HG03066 (cell line): ENCODE measurements at regions not wholly inside any gene's neighbourhood (a gene's known extent, or its start where the extent isn't known, plus 50 kb on each side); places are given as distances from the start of the nearest gene placed in this dataset.

Experiments
- ATAC-seq: cut with Tn5 transposase; IDR thresholded peaks from one replicate; pipeline ENCODE4 v1.9.1; 2021; ENCODE audit warnings: low read depth; ENCODE audit not compliant: unreplicated experiment

GRCh38 chr15:47824147-47824546 is 106.8 kb downstream of the SEMA6D start:
- ATAC-seq, result no peak

- no peak for ATAC-seq
These were observed 112.4 kb downstream of the SEMA6D start for GRCh38 chr15:47829667-47830066.

DNA sequence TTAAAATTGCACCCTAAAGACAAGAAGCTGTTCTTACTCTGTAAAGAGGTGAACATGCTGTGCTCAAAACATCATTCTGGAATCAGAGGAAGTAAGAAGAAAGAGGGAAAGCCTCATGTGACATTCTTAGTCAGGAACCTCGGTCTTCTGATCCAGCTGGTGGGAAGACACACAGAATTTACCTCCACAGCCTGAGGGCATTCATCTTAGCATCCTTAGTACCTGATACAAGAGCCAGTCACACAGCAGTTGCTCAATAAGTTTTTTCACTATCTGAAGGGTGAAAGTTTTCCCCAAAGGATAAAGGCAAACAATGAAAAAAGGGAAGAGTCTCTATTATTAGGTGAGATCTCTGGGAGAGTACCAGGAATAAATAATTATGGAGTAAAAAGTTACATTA is 116.8 kb downstream of the SEMA6D start:
- no peak for ATAC-seq

DNA sequence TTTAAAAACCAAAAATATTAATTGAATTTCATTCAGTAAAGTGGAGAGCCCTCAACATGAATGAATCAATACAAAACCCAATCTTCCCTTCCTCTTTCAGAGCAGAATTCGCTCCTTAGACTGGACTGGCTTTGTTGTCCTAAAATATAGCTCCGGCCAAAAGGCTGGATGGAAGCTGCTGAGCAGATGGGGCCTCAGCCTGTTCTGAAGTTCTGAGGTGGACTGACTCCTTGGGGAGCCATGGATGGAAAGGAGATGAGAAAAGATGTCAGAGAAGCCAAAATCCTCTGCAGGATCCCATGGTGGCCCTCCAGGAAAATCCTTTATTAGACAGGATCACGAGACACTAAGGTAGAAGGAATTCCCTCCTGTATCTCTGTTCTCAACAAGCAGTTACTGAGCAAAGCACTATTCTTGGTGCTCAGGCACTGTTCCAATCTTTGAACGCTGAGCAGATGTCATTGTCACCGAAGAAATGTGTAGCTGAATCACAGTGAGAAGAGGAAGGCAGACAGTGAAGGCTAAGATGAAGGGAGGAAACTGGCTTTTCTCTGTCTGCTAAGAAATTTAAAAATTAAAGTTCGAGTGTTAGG is 122.0 kb downstream of the SEMA6D start:
- no peak for ATAC-seq

DNA sequence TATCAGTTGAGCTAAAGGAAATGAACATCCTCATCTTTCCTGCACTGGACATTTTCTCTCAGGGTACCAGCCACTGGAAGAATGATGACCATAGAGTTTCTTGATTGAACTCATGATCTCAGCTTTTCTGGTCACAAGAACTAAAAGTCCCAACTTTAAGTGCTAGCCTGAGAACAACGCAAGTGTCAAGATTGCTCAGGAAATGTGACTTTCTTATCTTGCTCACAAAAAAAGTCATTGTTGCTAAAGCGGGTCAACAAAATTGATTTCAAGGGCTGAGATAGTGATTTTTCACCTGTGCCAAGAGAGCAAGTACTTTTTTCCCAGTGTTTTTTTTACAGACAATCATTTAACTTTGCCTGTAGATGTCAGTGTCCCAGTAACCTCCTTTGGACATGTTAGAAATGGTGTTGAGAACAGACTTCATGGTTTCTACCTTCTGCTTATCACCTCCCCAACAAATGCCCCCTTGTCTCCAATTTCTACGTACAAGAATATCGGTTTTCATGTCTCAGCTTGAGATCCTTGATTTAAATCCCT is 125.9 kb downstream of the SEMA6D start:
- no peak for ATAC-seq

- ATAC-seq, result no peak
These were observed 127.1 kb downstream of the SEMA6D start for GRCh38 chr15:47844437-47844836.

GRCh38 chr15:47846128-47846868 is 129.0 kb downstream of the SEMA6D start:
- ATAC-seq, result no peak

DNA sequence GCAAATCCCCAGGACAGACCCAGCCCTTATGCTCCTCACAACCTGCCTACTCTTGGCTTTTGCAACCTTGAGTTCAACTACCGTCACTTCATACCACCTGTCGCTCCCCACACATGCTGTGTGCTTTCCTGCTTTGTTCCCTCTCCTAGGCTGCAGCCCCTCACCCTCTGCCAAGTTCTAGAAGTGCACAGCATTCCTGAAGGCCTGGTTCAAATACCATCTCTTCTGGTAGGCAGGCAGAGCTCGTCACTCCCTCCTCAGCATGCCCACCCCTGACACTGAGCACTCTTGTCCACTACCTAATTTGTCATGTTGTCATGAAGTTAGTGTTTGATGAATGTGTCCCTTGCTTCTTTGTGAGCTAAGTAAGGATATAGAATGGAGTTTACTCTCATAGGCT is 129.6 kb downstream of the SEMA6D start:
- ATAC-seq, result no peak

DNA sequence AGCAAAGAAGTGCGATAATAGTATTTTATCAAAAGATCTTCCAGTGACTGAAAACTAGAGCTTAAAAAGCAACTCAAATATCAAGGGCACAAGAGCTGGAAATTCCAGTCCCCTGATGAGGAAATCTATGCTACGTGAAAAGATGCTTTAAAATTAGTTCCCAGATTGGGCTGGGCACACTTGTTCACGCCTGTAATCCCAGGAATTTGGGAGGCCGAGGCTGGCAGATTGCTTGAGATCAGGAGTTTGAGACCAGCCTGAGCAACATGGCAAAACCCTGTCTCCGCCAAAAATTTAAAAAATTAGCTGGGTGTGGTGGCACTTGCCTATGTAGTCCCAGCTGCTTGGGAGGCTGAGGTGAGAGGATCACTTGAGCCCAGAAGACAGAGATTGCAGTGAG is 138.8 kb downstream of the SEMA6D start:
- no peak for ATAC-seq

DNA sequence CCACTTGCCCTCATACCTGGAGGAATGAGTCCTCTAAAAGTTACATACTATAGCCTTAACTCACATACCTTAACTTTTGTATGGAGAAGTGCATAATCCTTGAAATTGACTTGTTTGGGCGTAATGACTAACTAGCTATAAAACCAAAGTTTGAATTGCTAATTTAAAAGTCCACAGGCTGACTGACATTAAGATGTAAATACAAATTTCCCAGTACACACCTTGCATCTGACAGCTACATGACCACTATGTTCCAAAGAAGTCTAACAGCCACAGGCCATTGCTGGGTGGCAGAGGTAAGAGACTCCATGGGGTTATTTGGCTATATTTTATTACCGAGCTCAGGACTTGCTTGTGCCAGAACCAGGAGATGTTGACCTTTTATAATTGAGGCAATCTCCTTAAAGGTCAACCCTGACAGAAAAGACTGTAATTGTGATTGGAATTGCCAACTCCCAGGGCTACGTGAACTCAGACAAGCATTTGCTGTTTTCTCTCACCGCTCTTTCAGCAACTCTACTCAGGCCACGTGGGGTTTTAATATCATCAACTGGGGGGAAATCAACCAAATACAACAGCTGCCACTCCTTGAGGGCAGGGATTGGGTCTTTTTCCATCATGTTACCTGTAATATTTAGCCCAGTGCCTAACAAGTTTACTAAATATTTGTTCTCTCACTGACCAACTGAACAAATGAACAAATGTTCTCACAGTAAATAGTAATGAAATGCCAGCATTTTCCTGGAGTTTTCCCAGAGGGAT is 139.9 kb downstream of the SEMA6D start:
- ATAC-seq, result no peak

GRCh38 chr15:47857776-47858167 is 140.5 kb downstream of the SEMA6D start:
- ATAC-seq, result no peak

GRCh38 chr15:47861111-47861903 is 144.0 kb downstream of the SEMA6D start:
- no peak for ATAC-seq

DNA sequence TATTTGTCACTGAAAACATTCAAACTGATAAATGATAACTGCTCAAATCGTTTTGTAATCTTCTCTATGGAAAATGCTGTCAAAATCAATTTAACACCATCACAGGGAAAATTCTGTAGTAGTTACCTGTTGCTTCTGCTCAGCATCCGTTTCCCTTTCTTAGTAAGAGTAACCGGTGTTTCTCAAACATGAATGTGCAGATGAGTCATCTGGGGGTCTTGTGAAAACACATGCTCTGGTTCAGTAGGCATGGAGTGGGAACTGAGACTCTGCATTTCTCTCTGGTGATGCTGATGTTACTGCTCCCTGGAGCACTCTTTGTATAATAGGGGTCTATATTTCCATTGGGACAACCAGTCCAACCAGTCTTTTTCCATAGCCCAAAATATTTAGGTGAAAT is 145.1 kb downstream of the SEMA6D start:
- ATAC-seq, result peak; percentile 70

DNA sequence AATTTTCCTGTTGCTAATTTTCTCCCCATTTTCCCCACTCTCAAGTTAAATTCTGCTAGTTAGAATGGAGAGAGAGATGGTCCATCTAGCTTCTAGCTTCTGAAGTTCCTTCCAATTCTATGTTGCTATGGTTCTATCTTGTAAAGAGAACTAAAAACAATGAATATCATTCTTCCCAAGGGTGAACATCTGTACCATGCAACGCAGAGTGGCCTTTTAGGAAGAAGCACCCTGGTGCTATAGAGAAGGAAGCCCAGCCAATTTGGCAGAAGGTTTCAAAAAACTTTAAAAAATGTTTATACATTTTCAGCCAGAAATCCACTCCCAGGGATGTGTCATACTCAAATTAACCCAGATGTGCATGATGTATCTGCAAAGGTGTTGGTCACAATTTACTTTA is 149.1 kb downstream of the SEMA6D start:
- no peak for ATAC-seq

- ATAC-seq, result no peak
These were observed 153.1 kb downstream of the SEMA6D start for GRCh38 chr15:47870300-47870955.

- ATAC-seq, result no peak
These were observed 153.8 kb downstream of the SEMA6D start for GRCh38 chr15:47870956-47871625.

DNA sequence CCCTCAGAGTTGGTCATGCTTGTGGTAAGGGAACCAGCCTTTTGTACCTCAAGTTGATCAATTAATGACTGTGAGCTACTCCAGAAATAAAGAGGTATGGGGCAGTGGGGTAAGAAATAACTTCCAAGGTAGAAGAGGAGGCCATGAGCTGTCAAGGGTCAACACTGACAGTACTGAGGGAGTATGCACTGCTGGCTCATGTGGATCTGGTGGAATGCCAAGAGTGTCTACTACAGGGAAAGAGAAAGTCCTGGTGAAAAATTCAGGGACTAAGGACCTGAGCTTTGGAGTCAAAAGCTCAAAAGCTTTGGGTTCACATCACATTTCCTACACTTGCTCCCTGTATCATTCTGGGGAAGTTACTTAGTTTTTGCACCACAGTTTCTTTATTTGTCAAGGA is 154.9 kb downstream of the SEMA6D start:
- ATAC-seq, result no peak

- no peak for ATAC-seq
These were observed 155.6 kb downstream of the SEMA6D start for GRCh38 chr15:47872869-47873432.

- no peak for ATAC-seq
These were observed 159.7 kb downstream of the SEMA6D start for GRCh38 chr15:47876986-47877385.
